GM23338 (cell line): ENCODE measurements at regions not wholly inside any gene's neighbourhood (a gene's known extent, or its start where the extent isn't known, plus 50 kb on each side); places are given as distances from the start of the nearest gene placed in this dataset.

Experiments
- CTCF ChIP-seq, 2 experiments: fragments of 200-600 bp in 1 of 2; sonication (generic) in 1 of 2; conservative IDR thresholded peaks; 2 replicates each; pipeline versions ENCODE4 v1.5.1 to v1.6.1; 2016 to 2017; ENCODE audit warnings: antibody characterized with exemption in 2 of 2, low read depth in 2 of 2, mild to moderate bottlenecking in 2 of 2, moderate library complexity in 1 of 2
- EZH2 ChIP-seq: fragments of 200-600 bp; sonication (generic); IDR thresholded peaks from one replicate; pipeline ENCODE4 v1.8.0; 2017; ENCODE audit warnings: antibody characterized with exemption, mild to moderate bottlenecking, low read depth; ENCODE audit not compliant: unreplicated experiment
- POLR2AphosphoS5 ChIP-seq: IDR thresholded peaks from 2 replicates; pipeline ENCODE4 v1.6.1; 2016; ENCODE audit warnings: antibody characterized with exemption, low read depth

GRCh38 chr1:58283388-58284224, 262.9 kb downstream of the OMA1 start:
- TF ChIP-seq EZH2 (no peak), POLR2AphosphoS5 (no peak), CTCF (conservative IDR thresholded peaks at IDR 0.05; ENCODE audit: low read depth in 2 of 2) (no peak)
